ENCODE measurements at regions not wholly inside any gene's neighbourhood (a gene's known extent, or its start where the extent isn't known, plus 50 kb on each side); places are given as distances from the start of the nearest gene placed in this dataset.

DNA sequence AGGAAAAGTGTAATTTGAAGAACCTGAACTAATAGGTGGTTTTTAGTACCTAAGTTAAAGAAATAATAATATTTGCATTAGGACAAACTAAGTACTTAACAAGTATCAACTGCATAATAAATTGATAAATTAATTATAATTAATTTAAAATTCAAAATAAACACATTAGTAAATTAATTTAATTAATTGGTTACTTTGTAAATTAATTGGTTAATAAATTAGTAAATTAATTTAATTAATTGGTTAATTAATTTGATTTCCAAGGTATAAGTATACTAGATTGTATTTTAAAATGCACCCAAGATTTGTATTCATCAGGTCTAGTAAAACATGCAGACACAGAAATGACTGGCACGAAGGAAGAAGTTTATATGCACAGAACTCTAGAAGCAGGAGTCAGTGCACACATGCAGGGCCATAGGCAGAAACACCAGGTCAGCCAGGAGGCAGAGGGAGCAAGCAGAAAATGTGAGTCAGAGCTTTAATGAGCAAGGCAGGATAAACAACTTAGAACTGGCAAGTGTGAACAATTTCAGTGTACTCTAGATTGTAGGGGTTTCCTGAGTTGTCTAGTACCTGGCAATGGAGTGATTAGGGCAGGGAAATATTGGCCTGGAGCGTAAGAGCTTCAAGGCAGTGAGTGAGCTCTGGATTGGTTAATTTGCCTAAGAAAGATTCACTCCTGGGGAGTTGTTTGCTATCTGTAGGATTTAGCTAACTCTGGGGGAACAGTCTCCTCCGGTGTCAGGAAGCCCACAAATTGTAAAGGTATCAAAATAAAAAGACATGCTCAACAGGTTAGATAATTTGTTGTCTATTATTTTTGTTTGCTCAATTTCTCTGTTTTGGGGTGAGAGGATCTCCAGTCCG lies 665.7 kb downstream of the MRPL39 start:
- peak; percentile 22 to 39 (median 24) for DNase-seq
- TF ChIP-seq EP300 (IDR thresholded peaks at IDR 0.05), result no peak
- TF ChIP-seq POLR2A (IDR thresholded peaks at IDR 0.05), result no peak
- TF ChIP-seq, protein P1, sequence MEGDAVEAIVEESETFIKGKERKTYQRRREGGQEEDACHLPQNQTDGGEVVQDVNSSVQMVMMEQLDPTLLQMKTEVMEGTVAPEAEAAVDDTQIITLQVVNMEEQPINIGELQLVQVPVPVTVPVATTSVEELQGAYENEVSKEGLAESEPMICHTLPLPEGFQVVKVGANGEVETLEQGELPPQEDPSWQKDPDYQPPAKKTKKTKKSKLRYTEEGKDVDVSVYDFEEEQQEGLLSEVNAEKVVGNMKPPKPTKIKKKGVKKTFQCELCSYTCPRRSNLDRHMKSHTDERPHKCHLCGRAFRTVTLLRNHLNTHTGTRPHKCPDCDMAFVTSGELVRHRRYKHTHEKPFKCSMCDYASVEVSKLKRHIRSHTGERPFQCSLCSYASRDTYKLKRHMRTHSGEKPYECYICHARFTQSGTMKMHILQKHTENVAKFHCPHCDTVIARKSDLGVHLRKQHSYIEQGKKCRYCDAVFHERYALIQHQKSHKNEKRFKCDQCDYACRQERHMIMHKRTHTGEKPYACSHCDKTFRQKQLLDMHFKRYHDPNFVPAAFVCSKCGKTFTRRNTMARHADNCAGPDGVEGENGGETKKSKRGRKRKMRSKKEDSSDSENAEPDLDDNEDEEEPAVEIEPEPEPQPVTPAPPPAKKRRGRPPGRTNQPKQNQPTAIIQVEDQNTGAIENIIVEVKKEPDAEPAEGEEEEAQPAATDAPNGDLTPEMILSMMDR (IDR thresholded peaks at IDR 0.05), result no peak
- 46 to 59% (median 54%) methylated on average over 4 of the region's 4 CpGs for WGBS, 3 donors
- H3K36me3 ChIP-seq, result no peaks in the 10 kb centered on the region
- H3K27me3 ChIP-seq, result no peaks in the 10 kb centered on the region
- H3K4me1 ChIP-seq (ENCODE audit: insufficient read depth), result peaks cover 10% of the 10 kb centered on the region
- H3K4me3 ChIP-seq, result no peak overlapping the region
- intact Hi-C loops (cut with DNase I), result no loop called here
- H3K27ac ChIP-seq, result no peak overlapping the region
- no peaks in the 10 kb centered on the region for H3K9me3 ChIP-seq

- Histone ChIP-seq H3K36me3 (no peaks in the 10 kb centered on the region), H3K27ac (no peak overlapping the region), H3K4me3 (no peak overlapping the region), H3K27me3 (no peaks in the 10 kb centered on the region), H3K9me3 (no peaks in the 10 kb centered on the region), H3K4me1 (ENCODE audit: insufficient read depth) (peaks cover 10% of the 10 kb centered on the region)
- 65 to 80% (median 71%) methylated on average over 1 of the region's 1 CpG for WGBS, 3 donors
- TF ChIP-seq, protein P1 (IDR thresholded peaks at IDR 0.05), result no peak
- TF ChIP-seq POLR2A (IDR thresholded peaks at IDR 0.05) (no peak), EP300 (IDR thresholded peaks at IDR 0.05) (no peak)
- intact Hi-C loops (cut with DNase I), result no loop called here
- no peak for DNase-seq
Measured at GRCh38 chr21:24939291-24939690, 668.0 kb downstream of the MRPL39 start.

GRCh38 chr21:24938573-24938972 lies 668.7 kb downstream of the MRPL39 start:
- no peak overlapping the region for H3K27ac ChIP-seq
- no peaks in the 10 kb centered on the region for H3K9me3 ChIP-seq
- TF ChIP-seq, protein P1 (IDR thresholded peaks at IDR 0.05), result no peak
- TF ChIP-seq EP300 (IDR thresholded peaks at IDR 0.05), result no peak
- TF ChIP-seq POLR2A (IDR thresholded peaks at IDR 0.05), result no peak
- 74 to 79% (median 78%) methylated on average over 5 of the region's 5 CpGs for WGBS, 3 donors
- DNase-seq, result no peak
- no peaks in the 10 kb centered on the region for H3K27me3 ChIP-seq
- peaks cover 10% of the 10 kb centered on the region for H3K4me1 ChIP-seq (ENCODE audit: insufficient read depth)
- no peaks in the 10 kb centered on the region for H3K36me3 ChIP-seq
- no peak overlapping the region for H3K4me3 ChIP-seq
- intact Hi-C loops (cut with DNase I), result no loop called here

DNA sequence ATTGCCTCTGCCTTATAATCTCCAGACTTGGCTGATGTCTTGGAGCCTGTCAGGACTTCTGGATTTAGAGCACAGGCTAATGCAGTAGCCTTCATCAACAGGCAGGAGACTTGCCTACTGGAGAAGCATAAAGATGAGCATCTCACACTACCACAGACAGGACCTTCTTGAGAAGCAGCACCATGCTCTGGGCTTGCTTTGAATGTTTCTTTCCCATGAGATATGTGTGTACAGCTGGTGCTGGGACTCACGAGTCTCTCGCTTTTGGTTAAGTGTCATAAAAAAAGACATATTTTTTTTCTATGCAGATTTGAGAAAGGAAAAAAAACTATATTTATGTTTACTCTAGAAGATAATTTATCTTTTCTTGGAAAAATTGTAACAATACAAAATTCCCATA lies 671.3 kb downstream of the MRPL39 start:
- no peaks in the 10 kb centered on the region for H3K27me3 ChIP-seq
- 18 to 36% (median 21%) methylated on average over 2 of the region's 2 CpGs for WGBS, 3 donors
- H3K9me3 ChIP-seq, result no peaks in the 10 kb centered on the region
- peaks cover 6% of the 10 kb centered on the region for H3K4me1 ChIP-seq (ENCODE audit: insufficient read depth)
- intact Hi-C loops (cut with DNase I), result no loop called here
- no peak overlapping the region for H3K27ac ChIP-seq
- no peak overlapping the region for H3K4me3 ChIP-seq
- no peaks in the 10 kb centered on the region for H3K36me3 ChIP-seq
- no peak for TF ChIP-seq EP300 (IDR thresholded peaks at IDR 0.05)
- TF ChIP-seq, protein P1 (IDR thresholded peaks at IDR 0.05), result no peak
- DNase-seq, result no peak
